PC-3 (cell line): ENCODE measurements at regions not wholly inside any gene's neighbourhood (a gene's known extent, or its start where the extent isn't known, plus 50 kb on each side); places are given as distances from the start of the nearest gene placed in this dataset.
A peak's percentile ranks its signal among the peaks of the same experiment; 100 is the strongest.

Experiments used
- ATAC-seq: fragments of 200-7000 bp; cut with Tn5 transposase; 2 replicates; pipeline ENCODE4 v1.9.1; 2020; ENCODE audit warnings: mild to moderate bottlenecking, moderate library complexity
- BruUV-seq: library from RNA; stranded (reverse); fragments of 400-500 nt; replicated peaks from 2 replicates; lab custom pipeline; 2021; lab: Mats Ljungman, UMichigan
- CTCF ChIA-PET: fragments of 300-600 bp; sonication (Branson Sonifier 250); formaldehyde crosslinking; loops from one replicate; lab custom pipeline; 2022; ENCODE audit warnings: antibody characterized with exemption; lab: Charles Lee
- POLR2A ChIA-PET: fragments of 300-600 bp; sonication (Branson Sonifier 250); formaldehyde crosslinking; loops from one replicate; lab custom pipeline; 2022; ENCODE audit warnings: antibody characterized with exemption; ENCODE audit not compliant: unreplicated experiment; lab: Charles Lee
- DNase-seq: peaks from one replicate; pipeline ENCODE4 v3.0.0-alpha.2; 2015
- H2AFZ ChIP-seq: fragments of 300-600 bp; sonication (generic); 2 replicates; pipeline ENCODE4 v1.6.0; 2016; ENCODE audit warnings: antibody characterized with exemption, low read length
- H3F3A ChIP-seq: fragments of 300-600 bp; sonication (generic); one replicate; pipeline ENCODE4 v1.6.0; 2017; ENCODE audit warnings: antibody characterized with exemption, low read length, control low read depth, mild to moderate bottlenecking; ENCODE audit not compliant: unreplicated experiment
- H3K27ac ChIP-seq: fragments of 300-600 bp; sonication (generic); 2 replicates; pipeline ENCODE4 v1.5.1; 2016; ENCODE audit warnings: mild to moderate bottlenecking, low read length
- H3K27me3 ChIP-seq: fragments of 300-600 bp; sonication (generic); 2 replicates; pipeline ENCODE4 v1.6.1; 2016; ENCODE audit warnings: low read length, mixed read lengths
- H3K36me3 ChIP-seq: fragments of 300-600 bp; sonication (generic); 2 replicates; pipeline ENCODE4 v1.6.1; 2016; ENCODE audit warnings: low read depth, mixed run types, low read length, mixed read lengths
- H3K4me1 ChIP-seq: fragments of 300-600 bp; sonication (generic); 2 replicates; pipeline ENCODE4 v1.5.1; 2016; ENCODE audit warnings: low read length; ENCODE audit not compliant: insufficient read depth
- H3K4me2 ChIP-seq: fragments of 300-600 bp; sonication (generic); 2 replicates; pipeline ENCODE4 v1.6.0; 2016; ENCODE audit warnings: low read length
- H3K4me3 ChIP-seq: fragments of 300-600 bp; sonication (generic); 2 replicates; pipeline ENCODE4 v1.5.1; 2016; ENCODE audit warnings: mild to moderate bottlenecking, low read length, mixed read lengths
- H3K79me2 ChIP-seq: fragments of 300-600 bp; sonication (generic); 2 replicates; pipeline ENCODE4 v1.6.1; 2017; ENCODE audit warnings: low read length, mixed read lengths
- H3K9ac ChIP-seq: fragments of 300-600 bp; sonication (generic); 2 replicates; pipeline ENCODE4 v1.6.0; 2016; ENCODE audit warnings: mild to moderate bottlenecking, low read length
- H3K9me2 ChIP-seq: fragments of 300-600 bp; sonication (generic); replicated peaks from 2 replicates; pipeline ENCODE4 v1.6.1; 2016; ENCODE audit warnings: mixed run types, low read length, mixed read lengths
- H3K9me3 ChIP-seq: fragments of 300-600 bp; sonication (generic); 2 replicates; pipeline ENCODE4 v1.6.1; 2016; ENCODE audit warnings: low read length, mixed read lengths
- H4K20me1 ChIP-seq: fragments of 300-600 bp; sonication (generic); 2 replicates; pipeline ENCODE4 v1.6.1; 2016; ENCODE audit warnings: low read length, mixed read lengths
- CTCF ChIP-seq: fragments of 300-600 bp; sonication (generic); conservative IDR thresholded peaks from 2 replicates; pipeline ENCODE4 v1.5.1; 2017; ENCODE audit warnings: antibody characterized with exemption, low read depth, mild to moderate bottlenecking, low read length
- EZH2 ChIP-seq: fragments of 300-600 bp; sonication (generic); IDR thresholded peaks from one replicate; pipeline ENCODE4 v1.6.1; 2017; ENCODE audit warnings: antibody characterized with exemption, mild to moderate bottlenecking, low read length; ENCODE audit not compliant: unreplicated experiment
- EZH2phosphoT487 ChIP-seq: fragments of 300-600 bp; sonication (generic); IDR thresholded peaks from 2 replicates; pipeline ENCODE4 v1.6.1; 2018; ENCODE audit warnings: mild to moderate bottlenecking, antibody characterized with exemption, low read length, borderline replicate concordance
- intact Hi-C: fragments of 100-400 bp; cut with micrococcal nuclease; formaldehyde crosslinking; loops from 2 replicates; pipeline ENCODE4 v1.9.0; 2023

- no peak for ATAC-seq
- no TSS peak for BruUV-seq
- H3K9me2 ChIP-seq = no peaks in the 10 kb centered on the region
- no peaks in the 10 kb centered on the region for H3K79me2 ChIP-seq
- no peak overlapping the region for H2AFZ ChIP-seq
- no peak for TF ChIP-seq CTCF
- TF ChIP-seq EZH2 = no peak
- no peak for TF ChIP-seq EZH2phosphoT487
- ChIA-PET POLR2A (no interaction called here), CTCF (no interaction called here)
- no peaks in the 10 kb centered on the region for H3K36me3 ChIP-seq
- no peaks in the 10 kb centered on the region for H3K27me3 ChIP-seq
- intact Hi-C loops = no loop called here
- no peak overlapping the region for H3K4me3 ChIP-seq
- no peak overlapping the region for H3K27ac ChIP-seq
- DNase-seq = no peak
- H3K9ac ChIP-seq = no peak overlapping the region
- no peaks in the 10 kb centered on the region for H3K9me3 ChIP-seq
- no peaks in the 10 kb centered on the region for H4K20me1 ChIP-seq
- H3F3A ChIP-seq = no peaks in the 10 kb centered on the region
- H3K4me1 ChIP-seq = no peaks in the 10 kb centered on the region
- no peak overlapping the region for H3K4me2 ChIP-seq
These were observed 165.0 kb upstream of the PLXNA2 start for GRCh38 chr1:208409176-208409575.

- no peaks in the 10 kb centered on the region for H3K27me3 ChIP-seq
- H3K4me2 ChIP-seq = no peak overlapping the region
- ATAC-seq (no peak), DNase-seq (no peak)
- H3K79me2 ChIP-seq = no peaks in the 10 kb centered on the region
- H3K4me1 ChIP-seq = no peaks in the 10 kb centered on the region
- no TSS peak for BruUV-seq
- ChIA-PET POLR2A (no interaction called here), CTCF (interaction anchor here (0.5 kb wide), 1 partner anchor 447 kb away, joined by 5 read pairs; no protein-coding TSS in a partner anchor)
- H3K9me3 ChIP-seq = no peaks in the 10 kb centered on the region
- TF ChIP-seq CTCF = no peak
- no peak for TF ChIP-seq EZH2
- no peak for TF ChIP-seq EZH2phosphoT487
- no peaks in the 10 kb centered on the region for H3K9me2 ChIP-seq
- intact Hi-C loops = no loop called here
- H3F3A ChIP-seq = no peaks in the 10 kb centered on the region
- no peaks in the 10 kb centered on the region for H3K36me3 ChIP-seq
- 0 out of 2 replicates have a peak overlapping the region, but pooled peaks have one; percentile 20 for H2AFZ ChIP-seq
- no peak overlapping the region for H3K27ac ChIP-seq
- H4K20me1 ChIP-seq = no peaks in the 10 kb centered on the region
- no peak overlapping the region for H3K9ac ChIP-seq
- H3K4me3 ChIP-seq = no peak overlapping the region
These were observed 166.2 kb upstream of the PLXNA2 start for GRCh38 chr1:208410409-208410808.

GRCh38 chr1:208413006-208413405, 168.8 kb upstream of the PLXNA2 start:
- Histone ChIP-seq H3K27me3 (0 out of 2 replicates have a peak, but pooled peaks cover under 1% of the 10 kb centered on the region), H3K4me2 (no peak overlapping the region), H3K27ac (no peak overlapping the region), H2AFZ (no peak overlapping the region), H3K4me1 (no peaks in the 10 kb centered on the region), H4K20me1 (no peaks in the 10 kb centered on the region), H3F3A (no peaks in the 10 kb centered on the region), H3K9me3 (no peaks in the 10 kb centered on the region), H3K9ac (no peak overlapping the region), H3K79me2 (no peaks in the 10 kb centered on the region), H3K4me3 (no peak overlapping the region), H3K9me2 (no peaks in the 10 kb centered on the region), H3K36me3 (no peaks in the 10 kb centered on the region)
- ChIA-PET CTCF (no interaction called here), POLR2A (no interaction called here)
- DNase-seq (no peak), ATAC-seq (no peak)
- no TSS peak for BruUV-seq
- TF ChIP-seq EZH2 (no peak), CTCF (no peak), EZH2phosphoT487 (no peak)
- intact Hi-C loops = no loop called here
